SU-DHL-6 (cell line): ENCODE measurements at regions not wholly inside any gene's neighbourhood (a gene's known extent, or its start where the extent isn't known, plus 50 kb on each side); places are given as distances from the start of the nearest gene placed in this dataset.

ENCODE experiments used
- CTCF ChIP-seq: fragments of 200-600 bp; sonication (generic); IDR thresholded peaks from one replicate; pipeline ENCODE4 v1.5.1; 2017; ENCODE audit warnings: antibody characterized with exemption, mild to moderate bottlenecking, low read length, moderate library complexity; ENCODE audit not compliant: insufficient read depth, poor library complexity, severe bottlenecking
- EZH2phosphoT487 ChIP-seq: fragments of 200-600 bp; sonication (generic), shearing (Covaris generic); conservative IDR thresholded peaks from 2 replicates; pipeline ENCODE4 v1.6.1; 2018; ENCODE audit warnings: mild to moderate bottlenecking, antibody characterized with exemption, low read length, moderate library complexity, mixed read lengths

DNA sequence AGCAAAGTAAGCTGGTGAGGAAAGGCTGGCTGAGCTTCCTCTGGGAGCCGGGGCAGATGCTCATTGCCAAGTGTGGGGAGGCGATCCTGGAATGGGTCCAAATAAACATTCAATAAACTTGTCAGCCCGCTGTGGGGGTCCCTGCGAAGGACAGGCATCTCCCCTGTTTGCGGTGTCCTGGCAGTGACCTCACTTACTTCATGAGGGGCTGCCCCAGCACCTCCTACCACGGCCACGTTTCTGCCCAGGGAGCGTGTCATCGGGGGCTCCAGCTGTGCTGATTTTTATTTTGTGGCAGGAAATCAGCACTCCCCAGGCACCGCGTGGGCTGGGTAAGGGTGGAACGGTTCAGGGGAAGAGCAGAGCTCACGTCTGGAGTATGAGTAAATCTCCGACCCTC, 493.9 kb upstream of the B3GAT1 start:
- no peak for TF ChIP-seq CTCF
- no peak for TF ChIP-seq EZH2phosphoT487
